HG03565 (cell line): ENCODE measurements at regions not wholly inside any gene's neighbourhood (a gene's known extent, or its start where the extent isn't known, plus 50 kb on each side); places are given as distances from the start of the nearest gene placed in this dataset.
A peak's percentile ranks its signal among the peaks of the same experiment; 100 is the strongest.

Experiments used
- ATAC-seq: cut with Tn5 transposase; IDR thresholded peaks from one replicate; pipeline ENCODE4 v1.9.1; 2021; ENCODE audit warnings: mild to moderate bottlenecking, moderate library complexity; ENCODE audit not compliant: unreplicated experiment

DNA sequence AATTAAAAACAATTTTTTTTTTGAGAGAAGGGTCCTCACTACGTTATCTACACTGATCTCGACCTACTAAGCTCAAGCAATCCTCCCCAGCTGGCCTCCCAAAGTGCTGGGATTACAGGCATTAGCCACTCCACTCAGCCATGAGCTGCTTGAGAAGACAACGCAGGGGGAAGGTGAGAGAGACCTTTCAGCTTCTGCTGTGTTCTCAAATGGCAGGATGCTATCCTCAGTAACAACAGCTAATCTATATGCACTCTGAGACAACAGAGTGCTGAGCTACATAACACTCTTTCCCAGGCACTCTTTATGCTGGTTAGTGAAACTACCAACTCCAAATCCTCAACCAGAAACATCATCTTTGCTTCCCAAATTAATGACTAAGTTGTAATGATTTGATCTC, 526.1 kb downstream of the CCER1 start:
- ATAC-seq = no peak

DNA sequence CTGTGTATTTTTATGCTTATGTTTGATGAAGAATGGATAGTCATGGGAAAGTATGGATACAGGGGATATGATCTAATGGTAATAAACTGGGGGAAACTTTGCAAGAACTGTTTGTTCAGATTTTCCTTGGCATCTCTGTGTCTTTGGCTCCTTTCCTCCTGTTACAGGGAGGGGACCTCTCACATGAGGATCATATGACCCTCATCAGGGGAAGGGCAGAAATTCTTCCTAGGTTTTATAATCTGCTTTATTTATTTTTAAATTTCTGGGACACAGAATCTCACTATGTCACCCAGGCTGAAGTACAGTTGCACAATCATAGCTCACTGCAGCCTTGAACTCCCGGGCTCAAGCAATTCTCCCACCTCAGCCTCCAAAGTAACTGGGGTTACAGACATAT, 526.5 kb downstream of the CCER1 start:
- no peak for ATAC-seq

DNA sequence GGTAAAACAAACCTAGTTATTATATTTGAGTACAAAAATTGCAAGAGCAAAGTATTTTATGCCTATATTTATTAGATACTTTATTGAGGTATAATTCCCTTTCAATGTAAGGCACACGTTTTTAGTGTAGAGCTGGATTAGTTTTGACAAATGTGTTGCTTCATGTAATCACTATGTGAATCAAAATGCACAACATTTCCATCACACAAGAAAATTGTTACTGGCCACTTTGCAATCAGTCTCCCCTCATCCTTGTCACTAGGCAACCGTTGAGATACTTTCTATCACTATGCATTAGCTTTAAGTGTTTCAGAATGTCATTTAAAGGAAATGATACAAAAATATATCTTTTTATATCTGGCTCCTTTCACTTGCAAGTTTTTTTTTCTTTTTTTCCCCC, 531.0 kb downstream of the CCER1 start:
- ATAC-seq = no peak

GRCh38 chr12:90410962-90411361, 544.0 kb downstream of the CCER1 start:
- no peak for ATAC-seq

DNA sequence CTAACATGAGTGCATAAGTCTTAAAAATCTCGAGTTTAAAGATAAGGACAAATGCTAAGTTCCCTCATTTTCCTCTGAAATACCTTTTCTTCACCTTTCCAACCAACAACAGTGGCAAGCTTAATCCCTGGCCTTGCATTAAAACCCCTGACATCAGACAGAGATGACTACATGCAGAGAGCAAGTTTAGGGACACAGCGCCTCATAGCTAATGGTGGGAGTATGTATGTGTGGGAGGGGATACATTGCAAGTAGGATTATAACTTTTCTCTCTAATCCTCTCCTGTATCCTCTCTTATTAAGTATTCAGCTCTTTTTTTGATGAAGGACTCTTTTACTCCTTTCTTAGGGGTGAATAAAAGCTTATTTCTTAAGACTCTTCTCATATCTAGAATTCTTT, 547.1 kb downstream of the CCER1 start:
- no peak for ATAC-seq

DNA sequence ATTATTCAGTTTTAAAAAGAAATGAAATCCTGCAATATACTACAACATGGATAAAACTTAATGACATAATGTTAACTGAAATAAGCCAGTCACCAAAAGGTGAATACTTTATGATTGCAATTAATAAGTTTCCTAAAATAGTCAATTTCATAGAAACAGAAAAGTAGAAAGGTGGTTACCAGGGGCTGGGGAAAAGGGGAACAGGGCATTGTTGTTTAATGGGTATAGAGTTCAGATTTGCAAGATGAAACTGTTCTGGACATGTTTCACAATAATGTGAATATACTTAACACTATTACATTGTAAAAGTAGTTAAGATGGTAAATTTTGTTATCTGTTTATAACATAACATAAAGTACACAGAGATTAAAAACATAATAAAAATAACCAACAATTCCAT, 550.9 kb downstream of the CCER1 start:
- ATAC-seq = peak; percentile 69

DNA sequence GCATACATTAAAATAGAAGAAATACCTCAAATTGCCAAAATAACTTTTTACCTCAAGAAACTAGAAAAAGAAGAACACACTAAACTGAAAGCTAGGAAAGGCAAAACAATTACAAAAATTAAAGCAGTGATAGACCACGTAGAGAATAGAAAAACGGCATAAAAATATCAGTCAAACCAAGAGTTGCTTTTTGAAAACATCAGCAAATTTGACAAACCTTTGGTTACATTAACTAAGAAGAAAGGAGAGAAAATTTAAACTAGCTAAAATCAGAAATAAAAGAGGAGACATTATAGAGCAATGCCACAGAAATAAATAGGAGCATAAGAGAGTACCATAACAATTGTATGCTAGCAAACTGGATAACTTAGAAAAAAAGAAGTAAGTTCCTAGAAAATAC, 553.8 kb downstream of the CCER1 start:
- ATAC-seq = no peak

DNA sequence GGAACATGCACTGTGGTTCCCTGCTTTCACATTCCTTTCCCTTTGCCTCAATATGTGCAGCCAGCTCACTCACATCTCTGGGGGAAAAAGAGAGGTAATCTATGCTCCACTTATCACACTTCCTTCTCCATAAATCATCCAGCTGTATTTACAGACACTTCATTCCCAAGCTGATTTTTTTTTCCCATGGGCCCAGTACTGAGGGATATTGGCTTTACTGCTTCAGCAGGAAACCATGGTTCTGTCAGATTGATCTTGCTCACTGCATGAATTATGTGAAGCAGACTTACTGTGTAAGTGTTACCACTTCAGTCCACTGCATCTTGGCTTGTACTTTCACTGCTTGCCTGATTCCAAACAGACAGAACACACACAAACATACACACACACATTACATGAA, 555.6 kb downstream of the CCER1 start:
- ATAC-seq = no peak

DNA sequence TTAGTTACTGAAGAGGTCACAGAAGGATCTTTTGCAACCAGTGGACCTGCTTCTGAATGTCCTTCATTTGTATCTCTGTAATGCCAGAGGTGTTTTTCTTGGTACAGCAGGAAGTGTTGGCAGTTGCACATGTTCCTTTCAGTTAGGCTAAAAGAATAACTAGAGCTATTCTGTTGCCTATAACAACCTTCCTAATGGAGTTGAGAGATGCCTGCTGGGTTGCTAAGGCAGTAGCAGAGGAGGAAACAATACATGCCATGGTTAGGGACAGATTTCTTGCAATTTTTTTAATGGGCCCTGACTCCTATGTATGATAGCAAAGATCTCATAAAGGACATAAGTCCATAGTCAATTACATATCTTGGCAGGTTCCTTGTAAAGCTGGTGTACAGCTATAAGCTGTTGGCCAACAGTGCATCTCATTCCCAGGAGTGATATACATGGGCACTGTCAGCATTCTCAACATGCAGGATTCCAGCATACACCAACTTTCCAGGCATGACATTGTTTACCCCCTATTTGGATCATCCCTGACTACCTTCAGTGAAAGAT, 556.6 kb downstream of the CCER1 start:
- no peak for ATAC-seq

- no peak for ATAC-seq
Observed at GRCh38 chr12:90396556-90396955, 558.4 kb downstream of the CCER1 start.

GRCh38 chr12:90393652-90394051, 561.3 kb downstream of the CCER1 start:
- ATAC-seq = no peak

GRCh38 chr12:90393089-90393488, 561.9 kb downstream of the CCER1 start:
- no peak for ATAC-seq

DNA sequence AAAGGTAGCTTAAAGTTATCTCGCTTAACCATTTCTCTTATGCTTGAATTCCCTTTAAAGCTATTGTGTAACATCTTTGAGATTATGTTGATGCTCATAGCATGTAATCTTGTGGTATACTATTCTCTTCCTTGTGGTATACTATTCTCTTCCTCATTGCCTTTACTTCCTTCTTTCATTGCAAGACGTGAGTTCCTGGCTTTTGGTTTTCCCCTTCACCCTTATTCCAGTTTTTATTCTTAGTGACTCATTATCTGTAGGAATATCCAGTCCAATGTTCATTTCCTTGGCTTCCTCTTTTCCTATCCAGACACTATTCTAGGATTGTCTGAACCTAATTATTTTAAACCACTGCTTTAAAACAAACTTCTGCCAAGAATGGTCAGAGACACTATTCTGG, 564.0 kb downstream of the CCER1 start:
- ATAC-seq = no peak

GRCh38 chr12:90368081-90368480, 586.9 kb downstream of the CCER1 start:
- ATAC-seq = no peak

DNA sequence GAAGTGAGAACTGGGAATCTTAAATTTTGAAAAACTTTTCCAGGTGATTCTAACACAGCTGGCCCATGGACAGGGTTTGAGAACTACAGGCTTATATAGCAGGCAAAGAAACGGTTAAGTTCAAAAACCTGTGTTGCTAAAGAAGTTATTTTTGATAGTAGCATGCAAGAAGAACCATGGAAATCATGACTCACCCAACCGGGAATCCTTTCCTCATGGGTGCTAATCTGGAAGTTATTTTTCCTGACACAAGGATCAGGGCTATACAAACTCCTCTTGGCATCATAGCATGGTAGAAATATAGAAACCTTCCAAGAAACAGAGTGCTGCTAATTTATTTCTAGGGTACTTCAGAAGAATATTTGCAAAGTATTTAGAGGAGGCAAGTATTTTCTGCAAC, 588.7 kb downstream of the CCER1 start:
- ATAC-seq = no peak

- no peak for ATAC-seq
Observed at GRCh38 chr12:90360300-90360699, 594.7 kb downstream of the CCER1 start.

GRCh38 chr12:90355711-90356355, 599.1 kb downstream of the CCER1 start:
- no peak for ATAC-seq

DNA sequence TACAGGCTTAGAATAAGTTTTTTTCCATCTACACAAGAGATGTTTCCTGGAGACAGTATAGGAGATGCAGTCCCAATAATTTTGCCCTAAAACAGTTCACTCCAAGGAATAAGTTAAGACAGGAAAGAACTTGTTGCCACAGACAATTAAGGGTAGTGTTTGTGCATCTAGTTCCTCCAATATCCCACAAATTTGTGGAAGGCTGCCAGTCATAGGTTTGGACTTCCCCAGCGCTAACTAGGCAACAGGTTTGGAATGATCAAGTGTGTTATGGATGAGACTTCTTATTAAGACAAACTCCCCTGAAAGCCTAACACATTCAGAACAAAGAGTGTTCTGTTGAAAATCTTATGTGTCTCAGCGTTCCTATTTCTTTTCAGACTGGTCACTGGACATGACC, 611.0 kb downstream of the CCER1 start:
- ATAC-seq = no peak

GRCh38 chr12:90342081-90342480, 612.9 kb downstream of the CCER1 start:
- ATAC-seq = no peak

- ATAC-seq = no peak
Observed at GRCh38 chr12:90339837-90340236, 615.1 kb downstream of the CCER1 start.

DNA sequence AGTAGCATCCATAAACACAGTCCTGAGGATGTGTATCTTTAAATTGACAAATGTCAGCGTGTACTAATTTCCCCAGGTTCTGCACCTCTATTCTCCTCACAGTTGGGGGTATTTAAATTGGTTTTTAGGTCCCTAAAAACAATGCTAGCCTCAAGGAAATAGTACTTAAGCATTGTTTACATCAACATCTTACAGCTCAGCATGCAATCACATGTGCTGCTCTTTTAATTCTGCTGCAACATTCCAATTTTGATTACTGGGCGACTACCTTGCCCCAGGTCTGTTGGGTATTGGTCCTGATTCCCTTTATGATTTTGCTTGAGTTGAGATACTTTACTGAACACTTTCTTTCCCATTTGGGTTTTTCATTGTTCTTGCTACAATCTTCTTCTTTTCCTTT, 616.6 kb downstream of the CCER1 start:
- no peak for ATAC-seq

DNA sequence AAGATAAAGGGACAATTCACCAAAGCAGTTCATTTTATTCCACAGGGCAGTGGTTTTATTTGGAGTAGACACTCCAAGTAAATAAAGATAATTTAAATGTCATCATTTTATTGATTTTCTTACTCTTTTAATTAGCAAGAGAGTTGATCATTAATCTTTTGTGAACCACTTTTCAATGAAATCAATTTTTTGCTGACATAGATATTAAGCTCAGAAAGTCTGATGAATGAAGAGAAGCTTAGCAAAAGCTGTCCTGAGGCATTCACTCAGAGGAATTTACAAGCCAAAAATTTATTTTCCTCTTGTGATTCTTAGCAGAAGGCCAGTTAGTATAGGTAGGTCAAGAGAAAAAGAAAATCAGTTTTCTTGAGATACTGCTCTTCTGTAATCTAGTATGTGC, 618.0 kb downstream of the CCER1 start:
- no peak for ATAC-seq

DNA sequence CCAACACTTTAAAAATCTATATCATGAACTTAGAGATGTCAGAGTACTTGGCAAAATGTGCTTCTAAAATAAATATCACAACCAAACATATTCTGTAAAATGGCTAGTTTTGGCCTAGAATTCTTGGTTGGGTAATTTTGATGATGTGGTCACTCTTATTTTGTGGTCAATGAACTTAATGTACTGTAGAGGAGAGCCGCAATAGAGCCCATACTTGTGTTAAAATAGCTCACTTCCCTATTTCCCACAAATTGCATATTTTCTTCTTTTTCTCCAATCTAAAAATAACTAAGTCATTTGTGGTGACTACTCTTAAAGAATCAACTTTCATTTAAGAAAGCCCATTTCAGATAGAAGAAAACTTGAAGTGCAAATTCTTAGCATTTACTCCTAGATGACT, 619.4 kb downstream of the CCER1 start:
- ATAC-seq = no peak
